ENCODE measurements at regions not wholly inside any gene's neighbourhood (a gene's known extent, or its start where the extent isn't known, plus 50 kb on each side); places are given as distances from the start of the nearest gene placed in this dataset.

DNA sequence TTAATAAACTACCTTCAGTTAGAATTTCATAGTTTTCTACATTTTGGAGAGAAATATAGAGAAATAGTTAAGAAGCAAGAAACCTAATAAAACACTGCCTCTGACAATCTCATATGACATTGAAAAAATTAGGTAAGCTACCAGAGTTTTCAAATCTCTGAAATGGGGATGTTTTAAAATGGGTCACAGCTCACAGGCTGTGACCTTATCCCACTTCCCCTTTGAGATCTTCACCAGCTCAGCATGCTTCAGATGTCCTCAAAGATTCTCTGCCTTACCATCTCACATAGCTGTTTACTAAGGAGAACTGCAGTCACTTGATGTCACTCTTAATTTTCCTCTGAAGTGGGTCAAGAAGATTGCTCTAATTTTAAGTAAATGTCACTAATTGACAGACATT lies 717.8 kb downstream of the JRKL start:
- Histone ChIP-seq H3K9me3 (no peaks in the 10 kb centered on the region), H3K4me3 (no peak overlapping the region), H3K27ac (no peak overlapping the region), H3K27me3 (no peaks in the 10 kb centered on the region), H3K36me3 (no peaks in the 10 kb centered on the region), H3K4me1 (no peaks in the 10 kb centered on the region)
- TF ChIP-seq, protein P1, sequence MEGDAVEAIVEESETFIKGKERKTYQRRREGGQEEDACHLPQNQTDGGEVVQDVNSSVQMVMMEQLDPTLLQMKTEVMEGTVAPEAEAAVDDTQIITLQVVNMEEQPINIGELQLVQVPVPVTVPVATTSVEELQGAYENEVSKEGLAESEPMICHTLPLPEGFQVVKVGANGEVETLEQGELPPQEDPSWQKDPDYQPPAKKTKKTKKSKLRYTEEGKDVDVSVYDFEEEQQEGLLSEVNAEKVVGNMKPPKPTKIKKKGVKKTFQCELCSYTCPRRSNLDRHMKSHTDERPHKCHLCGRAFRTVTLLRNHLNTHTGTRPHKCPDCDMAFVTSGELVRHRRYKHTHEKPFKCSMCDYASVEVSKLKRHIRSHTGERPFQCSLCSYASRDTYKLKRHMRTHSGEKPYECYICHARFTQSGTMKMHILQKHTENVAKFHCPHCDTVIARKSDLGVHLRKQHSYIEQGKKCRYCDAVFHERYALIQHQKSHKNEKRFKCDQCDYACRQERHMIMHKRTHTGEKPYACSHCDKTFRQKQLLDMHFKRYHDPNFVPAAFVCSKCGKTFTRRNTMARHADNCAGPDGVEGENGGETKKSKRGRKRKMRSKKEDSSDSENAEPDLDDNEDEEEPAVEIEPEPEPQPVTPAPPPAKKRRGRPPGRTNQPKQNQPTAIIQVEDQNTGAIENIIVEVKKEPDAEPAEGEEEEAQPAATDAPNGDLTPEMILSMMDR (IDR thresholded peaks at IDR 0.05) = no peak
- DNase-seq = no peak
- intact Hi-C loops (cut with DNase I) = no loop called here
- no peak for ATAC-seq

DNA sequence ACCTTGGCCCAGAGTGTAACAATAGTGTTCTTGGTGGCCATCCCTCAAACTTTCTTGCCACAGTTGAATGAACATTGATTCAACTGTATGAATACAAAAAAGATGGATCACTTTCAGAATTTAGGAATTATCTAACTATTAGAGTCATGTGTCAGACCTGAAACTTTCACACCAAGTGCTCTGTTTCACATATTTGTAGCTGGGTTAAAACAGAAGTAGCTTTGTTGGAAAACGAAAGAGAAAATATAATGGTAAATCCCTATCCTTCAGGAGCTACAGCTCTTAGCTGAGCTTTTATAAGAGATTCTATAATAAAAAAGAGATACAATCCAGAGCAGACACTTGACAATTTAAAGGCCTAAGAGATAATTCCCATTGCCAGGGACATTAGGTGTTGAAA lies 719.3 kb downstream of the JRKL start:
- Histone ChIP-seq H3K4me1 (no peaks in the 10 kb centered on the region), H3K36me3 (no peaks in the 10 kb centered on the region), H3K9me3 (no peaks in the 10 kb centered on the region), H3K4me3 (no peak overlapping the region), H3K27ac (no peak overlapping the region), H3K27me3 (no peaks in the 10 kb centered on the region)
- ATAC-seq (no peak), DNase-seq (no peak)
- TF ChIP-seq, protein P1 (IDR thresholded peaks at IDR 0.05) = no peak
- intact Hi-C loops (cut with DNase I) = no loop called here

DNA sequence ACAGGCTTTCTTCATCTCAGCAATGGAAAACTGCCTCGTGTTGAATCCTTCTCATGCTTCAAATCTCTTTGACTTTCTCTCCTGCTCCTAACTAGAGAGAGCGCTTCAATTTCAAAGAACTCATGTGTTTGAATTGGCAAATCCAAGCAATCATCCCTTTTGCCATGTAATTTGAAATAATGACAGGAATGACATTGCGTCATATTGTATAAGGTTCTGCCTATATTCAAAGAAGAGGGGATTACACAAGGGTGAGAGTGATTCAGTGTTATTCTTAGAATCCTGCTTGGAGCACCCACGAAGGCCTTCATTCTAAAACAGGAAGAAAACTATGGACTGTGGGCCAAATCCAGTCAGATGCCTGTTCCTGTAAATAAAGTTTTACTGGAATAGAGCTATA lies 720.6 kb downstream of the JRKL start:
- TF ChIP-seq, protein P1 (IDR thresholded peaks at IDR 0.05) = no peak
- H3K4me1 ChIP-seq = no peaks in the 10 kb centered on the region
- ATAC-seq (no peak), DNase-seq (no peak)
- H3K4me3 ChIP-seq = no peak overlapping the region
- no peaks in the 10 kb centered on the region for H3K27me3 ChIP-seq
- H3K36me3 ChIP-seq = no peaks in the 10 kb centered on the region
- no peak overlapping the region for H3K27ac ChIP-seq
- H3K9me3 ChIP-seq = no peaks in the 10 kb centered on the region
- intact Hi-C loops (cut with DNase I) = no loop called here

DNA sequence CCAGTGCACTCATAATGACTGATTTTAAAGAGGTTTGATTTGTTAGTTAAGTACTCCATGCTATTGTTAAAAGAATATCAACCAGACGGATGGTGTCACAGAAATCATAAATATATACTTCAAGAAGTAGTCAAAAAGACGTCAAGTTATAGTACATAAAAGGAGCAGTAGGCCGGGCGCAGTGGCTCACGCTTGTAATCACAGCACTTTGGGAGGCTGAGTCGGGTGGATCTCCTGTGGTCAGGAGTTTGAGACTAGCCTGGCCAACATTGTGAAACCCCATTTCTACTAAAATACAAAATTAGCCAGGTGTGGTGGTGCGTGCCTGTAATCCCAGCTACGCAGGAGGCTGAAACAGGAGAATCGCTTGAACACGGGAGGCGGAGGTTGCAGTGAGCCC lies 721.7 kb downstream of the JRKL start:
- ATAC-seq (no peak), DNase-seq (no peak)
- no peaks in the 10 kb centered on the region for H3K36me3 ChIP-seq
- intact Hi-C loops (cut with DNase I) = no loop called here
- H3K9me3 ChIP-seq = no peaks in the 10 kb centered on the region
- H3K4me1 ChIP-seq = no peaks in the 10 kb centered on the region
- TF ChIP-seq, protein P1 (IDR thresholded peaks at IDR 0.05) = no peak
- no peak overlapping the region for H3K4me3 ChIP-seq
- H3K27me3 ChIP-seq = no peaks in the 10 kb centered on the region
- H3K27ac ChIP-seq = no peak overlapping the region

DNA sequence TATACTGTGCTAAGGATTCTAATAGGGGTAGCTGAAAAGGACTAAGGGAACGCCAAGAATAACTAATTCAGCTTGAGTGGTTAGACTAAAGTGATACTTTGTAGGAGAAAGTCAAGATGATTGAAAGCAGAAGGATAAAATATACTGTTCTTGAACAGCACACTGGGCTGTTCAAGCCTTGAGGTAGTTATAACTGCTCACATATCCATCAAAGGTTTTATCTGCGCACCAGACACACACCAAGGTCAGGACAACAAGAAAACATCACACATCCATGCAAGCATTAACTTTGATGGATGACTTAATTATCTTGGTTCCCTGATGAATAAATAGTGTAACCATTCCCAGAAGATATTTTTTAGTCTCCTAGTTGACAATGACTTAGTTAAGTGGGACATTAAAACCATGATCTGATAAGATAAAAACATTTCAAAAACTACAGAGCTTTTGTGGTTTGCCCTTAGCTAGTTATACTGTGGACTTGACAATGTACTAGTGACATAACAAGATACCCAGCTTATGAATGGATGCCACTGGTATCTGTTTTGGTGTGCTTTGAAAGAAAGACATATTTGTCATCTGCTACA lies 728.9 kb downstream of the JRKL start:
- ATAC-seq = no peak

More for the DNA sequence above, 728.9 kb downstream of the JRKL start:
- DNase-seq = no peak
- TF ChIP-seq, protein P1 (IDR thresholded peaks at IDR 0.05) = no peak
- no peak overlapping the region for H3K27ac ChIP-seq
- H3K27me3 ChIP-seq = no peaks in the 10 kb centered on the region
- H3K9me3 ChIP-seq = no peaks in the 10 kb centered on the region
- intact Hi-C loops (cut with DNase I) = no loop called here
- H3K4me3 ChIP-seq = no peak overlapping the region
- H3K4me1 ChIP-seq = no peaks in the 10 kb centered on the region
- H3K36me3 ChIP-seq = no peaks in the 10 kb centered on the region

Data from upper lobe of right lung (tissue), 1 donor.